PC-3 (cell line): ENCODE measurements at regions not wholly inside any gene's neighbourhood (a gene's known extent, or its start where the extent isn't known, plus 50 kb on each side); places are given as distances from the start of the nearest gene placed in this dataset.

ENCODE experiments used
- EZH2 ChIP-seq: fragments of 300-600 bp; sonication (generic); IDR thresholded peaks from one replicate; pipeline ENCODE4 v1.6.1; 2017; ENCODE audit warnings: antibody characterized with exemption, mild to moderate bottlenecking, low read length; ENCODE audit not compliant: unreplicated experiment
- EZH2phosphoT487 ChIP-seq: fragments of 300-600 bp; sonication (generic); IDR thresholded peaks from 2 replicates; pipeline ENCODE4 v1.6.1; 2018; ENCODE audit warnings: mild to moderate bottlenecking, antibody characterized with exemption, low read length, borderline replicate concordance
- TF ChIP-seq, protein P1 (sequence below): fragments of 300-600 bp; sonication (generic); conservative IDR thresholded peaks from 2 replicates; pipeline ENCODE4 v1.5.1; 2017; ENCODE audit warnings: antibody characterized with exemption, low read depth, mild to moderate bottlenecking, low read length

GRCh38 chr10:21463436-21463835 lies 62.0 kb downstream of the SKIDA1 start:
- TF ChIP-seq, protein P1, sequence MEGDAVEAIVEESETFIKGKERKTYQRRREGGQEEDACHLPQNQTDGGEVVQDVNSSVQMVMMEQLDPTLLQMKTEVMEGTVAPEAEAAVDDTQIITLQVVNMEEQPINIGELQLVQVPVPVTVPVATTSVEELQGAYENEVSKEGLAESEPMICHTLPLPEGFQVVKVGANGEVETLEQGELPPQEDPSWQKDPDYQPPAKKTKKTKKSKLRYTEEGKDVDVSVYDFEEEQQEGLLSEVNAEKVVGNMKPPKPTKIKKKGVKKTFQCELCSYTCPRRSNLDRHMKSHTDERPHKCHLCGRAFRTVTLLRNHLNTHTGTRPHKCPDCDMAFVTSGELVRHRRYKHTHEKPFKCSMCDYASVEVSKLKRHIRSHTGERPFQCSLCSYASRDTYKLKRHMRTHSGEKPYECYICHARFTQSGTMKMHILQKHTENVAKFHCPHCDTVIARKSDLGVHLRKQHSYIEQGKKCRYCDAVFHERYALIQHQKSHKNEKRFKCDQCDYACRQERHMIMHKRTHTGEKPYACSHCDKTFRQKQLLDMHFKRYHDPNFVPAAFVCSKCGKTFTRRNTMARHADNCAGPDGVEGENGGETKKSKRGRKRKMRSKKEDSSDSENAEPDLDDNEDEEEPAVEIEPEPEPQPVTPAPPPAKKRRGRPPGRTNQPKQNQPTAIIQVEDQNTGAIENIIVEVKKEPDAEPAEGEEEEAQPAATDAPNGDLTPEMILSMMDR: no peak
- TF ChIP-seq EZH2phosphoT487 (no peak), EZH2 (no peak)
